ENCODE measurements at regions not wholly inside any gene's neighbourhood (a gene's known extent, or its start where the extent isn't known, plus 50 kb on each side); places are given as distances from the start of the nearest gene placed in this dataset.

- no peak for DNase-seq (ENCODE audit: low read depth)
- in situ Hi-C loops (cut with HindIII; ENCODE audit: low pct_unique_long_range_greater_than_20kb, low sequenced_read_pairs) = no loop called here
These were observed 64.2 kb upstream of the FST start for GRCh38 chr5:53416144-53416738.

- in situ Hi-C loops (cut with HindIII; ENCODE audit: low pct_unique_long_range_greater_than_20kb, low sequenced_read_pairs) = no loop called here
- no peak for DNase-seq (ENCODE audit: low read depth)
These were observed 62.0 kb upstream of the FST start for GRCh38 chr5:53418409-53418808.

GRCh38 chr5:53418826-53419658 lies 61.4 kb upstream of the FST start:
- in situ Hi-C loops (cut with HindIII; ENCODE audit: low pct_unique_long_range_greater_than_20kb, low sequenced_read_pairs) = no loop called here
- DNase-seq (ENCODE audit: low read depth) = no peak

- no peak for DNase-seq (ENCODE audit: low read depth)
- in situ Hi-C loops (cut with HindIII; ENCODE audit: low pct_unique_long_range_greater_than_20kb, low sequenced_read_pairs) = no loop called here
These were observed 57.9 kb upstream of the FST start for GRCh38 chr5:53422539-53422938.

- in situ Hi-C loops (cut with HindIII; ENCODE audit: low pct_unique_long_range_greater_than_20kb, low sequenced_read_pairs) = no loop called here
- DNase-seq (ENCODE audit: low read depth) = no peak
These were observed 56.7 kb upstream of the FST start for GRCh38 chr5:53423724-53424123.

- DNase-seq (ENCODE audit: low read depth) = no peak
- in situ Hi-C loops (cut with HindIII; ENCODE audit: low pct_unique_long_range_greater_than_20kb, low sequenced_read_pairs) = no loop called here
These were observed 55.5 kb upstream of the FST start for GRCh38 chr5:53424686-53425615.

GRCh38 chr5:53425687-53426511 lies 54.5 kb upstream of the FST start:
- DNase-seq (ENCODE audit: low read depth) = no peak
- in situ Hi-C loops (cut with HindIII; ENCODE audit: low pct_unique_long_range_greater_than_20kb, low sequenced_read_pairs) = no loop called here

- in situ Hi-C loops (cut with HindIII; ENCODE audit: low pct_unique_long_range_greater_than_20kb, low sequenced_read_pairs) = no loop called here
- no peak for DNase-seq (ENCODE audit: low read depth)
These were observed 54.0 kb upstream of the FST start for GRCh38 chr5:53426512-53426830.

- DNase-seq (ENCODE audit: low read depth) = no peak
- in situ Hi-C loops (cut with HindIII; ENCODE audit: low pct_unique_long_range_greater_than_20kb, low sequenced_read_pairs) = no loop called here
These were observed 53.6 kb upstream of the FST start for GRCh38 chr5:53426878-53427277.

GRCh38 chr5:53427965-53428364 lies 52.5 kb upstream of the FST start:
- no peak for DNase-seq (ENCODE audit: low read depth)
- in situ Hi-C loops (cut with HindIII; ENCODE audit: low pct_unique_long_range_greater_than_20kb, low sequenced_read_pairs) = no loop called here

- in situ Hi-C loops (cut with HindIII; ENCODE audit: low pct_unique_long_range_greater_than_20kb, low sequenced_read_pairs) = no loop called here
- no peak for DNase-seq (ENCODE audit: low read depth)
These were observed 50.7 kb upstream of the FST start for GRCh38 chr5:53429706-53430105.

GRCh38 chr5:53430618-53431252 lies 49.7 kb upstream of the FST start:
- no peak for DNase-seq (ENCODE audit: low read depth)
- in situ Hi-C loops (cut with HindIII; ENCODE audit: low pct_unique_long_range_greater_than_20kb, low sequenced_read_pairs) = no loop called here
